ENCODE measurements at regions not wholly inside any gene's neighbourhood (a gene's known extent, or its start where the extent isn't known, plus 50 kb on each side); places are given as distances from the start of the nearest gene placed in this dataset.
"Not testable (repeated sequence)": the region's sequence is repeated elsewhere in the genome, so short reads cannot be mapped to it uniquely, and the experiment has no call there.

- no peak for DNase-seq (ENCODE audit: low read depth)
Measured at GRCh38 chr1:30010506-30011106, 712.8 kb downstream of the MATN1 start.

- no peak for DNase-seq (ENCODE audit: low read depth)
Measured at GRCh38 chr1:30009720-30010119, 713.7 kb downstream of the MATN1 start.

- DNase-seq (ENCODE audit: low read depth): peak; percentile 32
Measured at GRCh38 chr1:30008998-30009657, 714.3 kb downstream of the MATN1 start.

- DNase-seq (ENCODE audit: low read depth): no peak
Measured at GRCh38 chr1:30008372-30008997, 714.9 kb downstream of the MATN1 start.

- no peak for DNase-seq (ENCODE audit: low read depth)
Measured at GRCh38 chr1:30005972-30006619, 717.3 kb downstream of the MATN1 start.

- no peak for DNase-seq (ENCODE audit: low read depth)
Measured at GRCh38 chr1:30001732-30002039, 721.7 kb downstream of the MATN1 start.

- DNase-seq (ENCODE audit: low read depth): no peak
Measured at GRCh38 chr1:30001011-30001731, 722.2 kb downstream of the MATN1 start.

GRCh38 chr1:30000266-30000665 lies 723.1 kb downstream of the MATN1 start:
- DNase-seq (ENCODE audit: low read depth): no peak

- no peak for DNase-seq (ENCODE audit: low read depth)
Measured at GRCh38 chr1:29999595-29999994, 723.8 kb downstream of the MATN1 start.

- DNase-seq (ENCODE audit: low read depth): no peak
Measured at GRCh38 chr1:29998686-29999085, 724.7 kb downstream of the MATN1 start.

- not testable (repeated sequence) for DNase-seq (ENCODE audit: low read depth)
Measured at GRCh38 chr1:29997818-29998217, 725.6 kb downstream of the MATN1 start.

GRCh38 chr1:29993950-29994349 lies 729.4 kb downstream of the MATN1 start:
- no peak for DNase-seq (ENCODE audit: low read depth)

GRCh38 chr1:29991815-29992214 lies 731.6 kb downstream of the MATN1 start:
- DNase-seq (ENCODE audit: low read depth): no peak

- DNase-seq (ENCODE audit: low read depth): peak; percentile 40
Measured at GRCh38 chr1:29991025-29991424, 732.4 kb downstream of the MATN1 start.

GRCh38 chr1:29990304-29990703 lies 733.1 kb downstream of the MATN1 start:
- DNase-seq (ENCODE audit: low read depth): no peak

GRCh38 chr1:29986986-29987385 lies 736.4 kb downstream of the MATN1 start:
- DNase-seq (ENCODE audit: low read depth): no peak

- no peak for DNase-seq (ENCODE audit: low read depth)
Measured at GRCh38 chr1:29985606-29985945, 737.8 kb downstream of the MATN1 start.

GRCh38 chr1:29984862-29985605 lies 738.4 kb downstream of the MATN1 start:
- no peak for DNase-seq (ENCODE audit: low read depth)

- DNase-seq (ENCODE audit: low read depth): no peak
Measured at GRCh38 chr1:29984166-29984861, 739.1 kb downstream of the MATN1 start.

GRCh38 chr1:29983321-29983720 lies 740.1 kb downstream of the MATN1 start:
- no peak for DNase-seq (ENCODE audit: low read depth)

GRCh38 chr1:29981586-29982239 lies 741.7 kb downstream of the MATN1 start:
- no peak for DNase-seq (ENCODE audit: low read depth)
